Right cardiac atrium (tissue), 5 donors: ENCODE measurements at regions not wholly inside any gene's neighbourhood (a gene's known extent, or its start where the extent isn't known, plus 50 kb on each side); places are given as distances from the start of the nearest gene placed in this dataset.

Source experiments
- ATAC-seq, 2 donors: fragments of 200-7000 bp; cut with Tn5 transposase; one replicate each; pipeline versions ENCODE4 v1.8.0 to v1.9.1; 2020; ENCODE audit warnings: moderate library complexity in 2 of 2, mild to moderate bottlenecking in 1 of 2
- DNase-seq, 3 donors: peaks; one replicate each; pipeline ENCODE4 v3.0.0-alpha.2; 2020
- H3K27ac ChIP-seq: one replicate; pipeline ENCODE4 v1.5.1; 2013; ENCODE audit warnings: mild to moderate bottlenecking, low read length, control low read depth, moderate library complexity
- H3K27me3 ChIP-seq: one replicate; pipeline ENCODE4 v1.6.1; 2013; ENCODE audit not compliant: control insufficient read depth, insufficient read depth
- H3K4me1 ChIP-seq: one replicate; pipeline ENCODE4 v1.6.1; 2013; ENCODE audit warnings: low read length; ENCODE audit not compliant: control insufficient read depth, insufficient read depth
- H3K4me3 ChIP-seq: one replicate; pipeline ENCODE4 v1.5.1; 2013; ENCODE audit warnings: low read length, control low read depth
- H3K9me3 ChIP-seq: one replicate; pipeline ENCODE4 v1.6.1; 2013; ENCODE audit warnings: low read length; ENCODE audit not compliant: control insufficient read depth
- WGBS: extraction: QIAGEN DNeasy Blood & Tissue Kit; methylation state at CpG from one replicate; pipeline ENCODE4 v1.1.7; 2013; 5-methylcytosine and 5-hydroxymethylcytosine counted together
- intact Hi-C, 4 donors: fragments of 100-400 bp; cut with DNase I; formaldehyde crosslinking; loops; one replicate each; pipeline versions ENCODE4 v1.11.0 to v1.14.0; 2022 to 2023
- donor health status: healthy with polysubstance abuse.
- donor health status: DM: no; HTN: yes; CAD: no.
- donor health status: DM: no; HTN: no; CAD: no.
- donor health status: DM: no; HTN: yes; CAD: no; lungs with severe emphysema.
- donor health status: DM: yes; HTN: yes; CAD: no.

DNA sequence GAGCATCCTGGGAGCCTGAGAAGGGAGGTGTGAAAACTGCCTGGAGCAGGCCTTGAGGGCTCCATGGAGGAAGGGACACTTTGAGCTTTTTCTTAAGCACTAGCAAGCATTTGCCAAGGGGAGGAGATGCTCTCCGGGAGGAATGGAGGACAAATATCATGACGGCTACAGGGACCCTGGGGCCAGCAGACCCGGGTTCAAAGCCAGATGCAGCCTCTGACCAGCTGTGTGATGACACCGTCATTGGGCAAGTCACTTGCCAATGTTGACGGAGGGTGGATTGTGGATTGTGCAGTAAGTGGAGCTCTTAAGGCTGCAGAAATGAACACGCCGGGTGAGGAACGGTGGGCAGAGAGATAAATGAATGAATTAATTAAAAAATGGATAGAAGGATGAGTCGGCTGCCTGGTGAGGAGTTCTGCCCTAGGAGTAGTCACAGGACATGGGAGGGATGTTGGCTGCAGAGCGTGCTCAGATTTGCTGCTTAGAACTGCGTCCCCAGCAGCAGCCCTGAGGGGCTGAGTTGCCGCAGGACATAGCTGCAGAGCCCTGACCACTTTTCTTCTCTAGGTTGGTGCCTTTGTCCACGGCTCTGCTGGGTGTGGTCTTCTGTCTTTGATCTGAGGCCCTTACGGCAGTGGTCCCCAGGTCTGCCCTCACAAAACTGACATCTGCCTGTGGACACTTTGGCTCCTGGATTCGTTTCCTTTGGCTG is 507.6 kb downstream of the NPHP4 start:
- H3K9me3 ChIP-seq = no peaks in the 10 kb centered on the region
- H3K4me1 ChIP-seq = no peaks in the 10 kb centered on the region
- no peak overlapping the region for H3K4me3 ChIP-seq
- WGBS = 59% methylated on average over 15 of the region's 15 CpGs
- intact Hi-C loops = no loop called here
- no peak for ATAC-seq
- no peaks in the 10 kb centered on the region for H3K27me3 ChIP-seq
- DNase-seq = no peak
- no peak overlapping the region for H3K27ac ChIP-seq

DNA sequence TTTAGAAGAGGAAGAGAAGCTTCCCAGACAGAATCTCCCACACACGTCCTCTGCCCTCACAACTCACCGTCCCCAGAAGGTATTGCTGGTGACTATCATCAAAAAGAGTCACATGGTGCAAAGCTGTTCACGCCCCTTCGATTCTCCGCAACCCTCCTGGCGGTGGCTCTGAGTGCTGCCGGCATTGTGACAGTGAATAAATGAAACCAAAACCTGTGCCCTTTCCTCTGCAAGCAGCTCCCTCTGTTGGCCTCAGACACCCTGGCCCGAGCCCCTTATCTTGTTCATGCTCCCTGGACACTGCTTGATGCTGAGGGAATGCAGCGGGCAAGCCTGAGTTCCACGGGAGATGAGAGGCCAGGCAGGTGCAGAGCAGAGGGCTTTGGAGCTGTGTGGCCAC is 510.3 kb downstream of the NPHP4 start:
- no peaks in the 10 kb centered on the region for H3K9me3 ChIP-seq
- intact Hi-C loops = no loop called here
- H3K27ac ChIP-seq = no peak overlapping the region
- H3K27me3 ChIP-seq = no peaks in the 10 kb centered on the region
- no peaks in the 10 kb centered on the region for H3K4me1 ChIP-seq
- no peak for DNase-seq
- 24% methylated on average over 10 of the region's 10 CpGs for WGBS
- H3K4me3 ChIP-seq = no peak overlapping the region
- ATAC-seq = no peak

DNA sequence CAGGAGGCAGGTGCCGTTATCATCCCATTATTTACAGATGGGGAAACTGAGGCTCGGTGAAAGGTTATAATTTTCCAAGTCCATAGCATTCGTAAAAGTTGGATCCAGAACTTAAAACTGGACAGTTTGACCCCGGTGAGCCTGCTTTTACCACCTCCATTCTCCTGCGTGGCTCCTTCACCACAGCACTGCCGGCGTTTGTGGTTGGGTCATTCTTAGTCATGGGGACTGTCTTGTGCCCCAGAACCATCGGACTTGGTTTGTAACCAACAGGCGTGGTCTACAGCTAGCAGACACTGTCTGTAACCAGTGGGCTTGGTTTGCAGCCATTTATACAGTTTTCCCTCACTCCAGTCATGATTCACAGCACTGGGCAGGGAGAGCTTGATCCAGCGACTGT is 511.3 kb downstream of the NPHP4 start:
- WGBS = 89% methylated on average over 10 of the region's 10 CpGs
- Histone ChIP-seq H3K4me3 (no peak overlapping the region), H3K4me1 (no peaks in the 10 kb centered on the region), H3K27ac (no peak overlapping the region), H3K27me3 (no peaks in the 10 kb centered on the region), H3K9me3 (no peaks in the 10 kb centered on the region)
- intact Hi-C loops = no loop called here
- DNase-seq (no peak), ATAC-seq (no peak)

DNA sequence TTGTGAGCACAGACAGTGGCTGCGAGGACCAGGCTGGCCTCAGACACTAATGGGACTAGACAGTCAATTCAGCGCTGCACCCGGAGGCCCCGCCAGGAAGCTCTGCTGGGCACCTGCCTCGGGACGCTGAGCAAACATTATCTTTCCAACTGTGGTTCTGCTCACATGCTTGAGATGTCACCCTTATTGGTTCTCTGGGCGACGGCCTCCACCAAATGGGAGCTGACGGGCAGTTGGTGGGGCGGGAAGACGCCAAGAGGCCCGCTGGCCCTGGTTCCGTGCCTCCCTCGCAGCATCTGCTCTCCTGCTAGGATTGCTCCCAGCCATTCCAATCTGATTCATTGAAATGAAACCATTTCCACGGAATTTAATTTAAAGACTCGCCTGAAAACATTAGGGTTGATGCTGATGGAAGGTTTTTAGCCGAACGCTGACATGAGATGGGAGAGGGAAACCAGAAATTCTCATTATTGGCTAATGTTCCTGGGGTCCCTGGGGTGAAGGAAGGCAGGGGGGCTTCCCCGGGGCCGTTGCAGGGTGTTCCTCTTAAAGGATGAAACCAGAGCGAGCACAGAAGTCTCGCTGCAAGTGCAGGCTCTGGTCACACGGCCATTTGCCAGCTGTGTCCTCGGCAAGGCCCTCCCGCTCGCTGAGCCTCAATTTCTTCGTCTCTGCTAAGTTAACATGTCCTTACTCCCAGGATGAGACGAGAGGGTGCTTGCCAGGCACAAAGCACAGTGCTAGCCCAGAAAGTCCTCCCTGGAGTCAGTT is 512.2 kb downstream of the NPHP4 start:
- intact Hi-C loops = no loop called here
- Histone ChIP-seq H3K9me3 (no peaks in the 10 kb centered on the region), H3K4me3 (no peak overlapping the region), H3K4me1 (no peaks in the 10 kb centered on the region), H3K27me3 (no peaks in the 10 kb centered on the region), H3K27ac (no peak overlapping the region)
- no peak for DNase-seq
- WGBS = 82% methylated on average over 28 of the region's 28 CpGs
- no peak for ATAC-seq

DNA sequence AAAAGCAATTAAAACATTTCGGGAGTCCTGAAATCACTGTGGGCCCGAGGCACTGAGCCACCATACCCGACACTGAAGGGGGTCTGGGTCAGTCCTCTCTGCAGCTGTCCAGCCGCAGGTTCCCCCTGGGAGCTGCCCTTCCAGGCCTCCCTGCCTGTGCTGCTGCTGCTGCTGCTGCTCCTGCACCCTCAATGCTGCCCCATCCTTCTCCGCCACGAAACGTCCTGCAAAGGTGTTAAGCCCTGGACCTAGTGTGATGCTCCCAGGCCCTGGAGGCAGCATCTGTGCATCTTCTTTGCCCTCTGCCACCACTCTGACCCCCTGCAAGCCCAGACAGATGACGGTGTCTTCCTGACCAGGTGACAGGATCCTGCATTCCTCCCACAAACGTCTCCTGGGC is 513.3 kb downstream of the NPHP4 start:
- no peak overlapping the region for H3K27ac ChIP-seq
- H3K4me3 ChIP-seq = no peak overlapping the region
- 72% methylated on average over 9 of the region's 9 CpGs for WGBS
- H3K27me3 ChIP-seq = no peaks in the 10 kb centered on the region
- H3K4me1 ChIP-seq = no peaks in the 10 kb centered on the region
- no peak for DNase-seq
- ATAC-seq = no peak
- intact Hi-C loops = no loop called here
- H3K9me3 ChIP-seq = no peaks in the 10 kb centered on the region

DNA sequence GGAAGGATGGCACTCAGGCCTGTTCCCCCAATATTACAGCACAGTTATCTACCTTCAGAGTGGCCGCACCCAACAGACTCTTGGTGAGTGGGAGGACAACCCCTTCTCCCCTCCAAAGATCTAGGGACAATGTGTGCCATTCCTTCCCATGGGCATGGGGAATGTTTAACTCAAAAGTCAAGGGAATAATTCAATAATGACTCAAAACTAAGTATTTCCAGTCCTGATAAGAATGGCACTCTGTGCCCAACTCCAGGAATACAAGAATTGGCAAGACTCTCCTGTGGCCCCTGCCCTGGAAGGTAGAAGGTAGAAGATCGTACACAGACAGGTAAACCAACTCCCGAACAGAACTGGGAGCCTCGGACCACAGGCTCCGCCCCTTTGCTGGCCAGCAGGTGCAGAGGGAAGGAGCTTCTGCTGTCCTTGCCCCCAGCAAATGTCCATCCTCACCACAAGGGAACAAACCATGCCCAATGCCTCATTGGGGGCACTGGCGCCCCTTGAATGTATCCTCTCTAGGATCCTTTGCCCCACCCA is 514.0 kb downstream of the NPHP4 start:
- Histone ChIP-seq H3K4me1 (no peaks in the 10 kb centered on the region), H3K27me3 (no peaks in the 10 kb centered on the region), H3K9me3 (no peaks in the 10 kb centered on the region), H3K4me3 (no peak overlapping the region), H3K27ac (no peak overlapping the region)
- intact Hi-C loops = no loop called here
- DNase-seq (no peak), ATAC-seq (no peak)
- 79% methylated on average over 6 of the region's 6 CpGs for WGBS

DNA sequence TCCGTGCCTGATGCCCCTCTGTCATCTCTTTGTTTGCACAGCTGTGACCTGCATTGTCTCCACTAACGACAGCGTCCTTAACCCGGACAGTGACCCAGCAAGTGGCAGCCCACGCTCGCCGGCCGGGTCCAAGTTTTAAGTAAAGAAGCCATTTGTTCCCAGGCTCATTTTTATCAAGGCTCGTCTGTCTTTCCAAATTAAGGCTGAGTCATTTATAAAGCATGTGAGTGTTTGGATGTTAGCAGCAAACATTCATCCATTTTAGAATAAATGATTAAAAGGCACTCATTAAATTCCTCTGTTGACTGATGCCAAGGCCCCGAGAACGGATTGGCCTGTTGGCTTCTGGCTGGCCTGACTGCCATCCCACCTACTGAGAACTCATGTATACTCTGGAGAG is 514.5 kb downstream of the NPHP4 start:
- no peak for ATAC-seq
- no peak overlapping the region for H3K27ac ChIP-seq
- WGBS = 48% methylated on average over 11 of the region's 11 CpGs
- DNase-seq = no peak
- intact Hi-C loops = no loop called here
- H3K27me3 ChIP-seq = no peaks in the 10 kb centered on the region
- H3K4me1 ChIP-seq = no peaks in the 10 kb centered on the region
- no peak overlapping the region for H3K4me3 ChIP-seq
- no peaks in the 10 kb centered on the region for H3K9me3 ChIP-seq

DNA sequence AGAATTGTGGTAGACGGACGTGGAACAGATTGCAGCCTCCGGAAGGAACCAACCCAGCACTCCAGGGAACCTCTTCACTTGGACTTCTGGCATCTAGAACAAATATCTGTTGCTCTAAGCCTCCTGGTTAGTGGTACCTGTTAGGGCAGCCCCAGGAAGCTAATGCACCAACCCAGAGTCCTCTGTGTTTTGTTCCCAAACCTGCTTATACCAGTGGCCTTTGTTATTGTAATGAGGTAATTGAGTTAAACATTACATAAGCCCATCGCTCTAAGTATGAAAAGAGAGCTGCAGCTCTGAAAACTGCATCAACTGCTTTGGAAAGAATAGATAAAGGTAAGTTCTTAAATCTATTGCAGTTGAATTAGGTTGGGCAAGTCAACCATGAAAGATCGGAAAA is 516.7 kb downstream of the NPHP4 start:
- intact Hi-C loops = no loop called here
- H3K4me1 ChIP-seq = no peaks in the 10 kb centered on the region
- no peaks in the 10 kb centered on the region for H3K27me3 ChIP-seq
- 85% methylated on average over 5 of the region's 5 CpGs for WGBS
- no peak for DNase-seq
- no peaks in the 10 kb centered on the region for H3K9me3 ChIP-seq
- no peak overlapping the region for H3K27ac ChIP-seq
- no peak overlapping the region for H3K4me3 ChIP-seq
- no peak for ATAC-seq

DNA sequence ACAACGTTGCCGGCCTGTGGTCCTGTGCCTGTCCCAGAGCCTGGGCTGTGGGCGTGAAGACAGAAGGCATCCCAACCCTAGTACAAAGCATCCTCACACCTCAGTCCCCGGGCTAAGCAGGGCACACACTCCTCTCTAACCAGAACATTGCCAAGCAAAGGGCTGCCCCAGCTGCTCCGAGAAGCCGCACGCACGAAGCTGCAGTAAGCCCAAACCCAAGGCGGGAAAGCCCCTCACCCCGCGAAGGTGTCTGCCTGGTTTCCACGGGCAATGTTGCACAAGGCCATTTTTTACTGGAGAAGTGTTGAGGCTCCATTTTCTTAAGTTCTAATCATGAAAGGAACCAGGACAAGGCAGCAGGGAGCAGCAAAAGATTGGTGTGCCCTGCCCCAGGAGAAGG is 519.0 kb downstream of the NPHP4 start:
- 87% methylated on average over 12 of the region's 12 CpGs for WGBS
- Histone ChIP-seq H3K4me1 (no peaks in the 10 kb centered on the region), H3K4me3 (no peak overlapping the region), H3K27ac (no peak overlapping the region), H3K27me3 (no peaks in the 10 kb centered on the region), H3K9me3 (no peaks in the 10 kb centered on the region)
- no peak for DNase-seq
- intact Hi-C loops = no loop called here
- no peak for ATAC-seq

DNA sequence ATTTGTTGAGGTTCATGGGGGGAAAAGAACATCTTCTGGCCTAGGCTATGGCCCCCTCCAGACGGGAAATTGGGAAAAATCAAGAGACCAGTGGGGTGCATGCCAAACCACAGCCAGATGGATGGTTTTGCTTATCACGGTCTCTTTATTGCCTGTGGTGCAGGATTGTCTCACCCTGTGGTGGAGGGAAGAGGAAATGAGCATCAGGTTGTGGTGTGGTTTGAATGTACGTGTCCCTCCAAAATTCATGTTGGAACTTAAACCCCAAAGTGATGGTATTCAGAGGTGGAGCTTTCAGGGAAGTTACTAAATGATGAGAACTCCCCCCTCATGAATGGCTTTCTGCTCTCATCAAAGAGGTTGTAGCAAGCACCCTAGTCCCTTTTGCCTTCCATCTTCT is 525.7 kb downstream of the NPHP4 start:
- DNase-seq = no peak
- 35% methylated on average over 3 of the region's 3 CpGs for WGBS
- H3K27ac ChIP-seq = no peak overlapping the region
- H3K9me3 ChIP-seq = no peaks in the 10 kb centered on the region
- H3K27me3 ChIP-seq = no peaks in the 10 kb centered on the region
- H3K4me3 ChIP-seq = no peak overlapping the region
- intact Hi-C loops = no loop called here
- no peaks in the 10 kb centered on the region for H3K4me1 ChIP-seq
- no peak for ATAC-seq

DNA sequence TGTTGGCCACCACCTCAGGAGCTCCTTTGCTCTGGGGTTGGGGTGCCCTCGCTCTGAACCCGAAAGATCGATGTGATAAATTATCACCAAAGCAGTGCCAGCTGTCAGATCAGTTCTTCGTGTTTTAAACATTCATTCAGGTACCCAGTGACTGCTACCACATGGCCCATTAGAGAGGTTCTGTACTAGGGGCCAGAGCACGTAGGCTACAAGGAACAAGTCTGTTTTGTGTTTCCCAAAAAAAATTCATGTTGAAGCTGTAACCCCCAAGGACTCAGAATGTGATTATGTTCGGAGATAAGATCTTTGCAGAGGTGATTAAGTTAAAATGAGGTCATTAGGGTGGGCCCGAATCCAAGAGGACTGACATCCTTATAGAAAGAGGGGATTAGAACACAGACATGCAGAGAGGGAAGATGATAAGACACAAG is 526.9 kb downstream of the NPHP4 start:
- Histone ChIP-seq H3K27me3 (no peaks in the 10 kb centered on the region), H3K9me3 (no peaks in the 10 kb centered on the region), H3K4me3 (no peak overlapping the region), H3K4me1 (no peaks in the 10 kb centered on the region), H3K27ac (no peak overlapping the region)
- DNase-seq (no peak), ATAC-seq (no peak)
- intact Hi-C loops = no loop called here
- WGBS = 66% methylated on average over 7 of the region's 7 CpGs
